ENCODE measurements at regions not wholly inside any gene's neighbourhood (a gene's known extent, or its start where the extent isn't known, plus 50 kb on each side); places are given as distances from the start of the nearest gene placed in this dataset.

DNA sequence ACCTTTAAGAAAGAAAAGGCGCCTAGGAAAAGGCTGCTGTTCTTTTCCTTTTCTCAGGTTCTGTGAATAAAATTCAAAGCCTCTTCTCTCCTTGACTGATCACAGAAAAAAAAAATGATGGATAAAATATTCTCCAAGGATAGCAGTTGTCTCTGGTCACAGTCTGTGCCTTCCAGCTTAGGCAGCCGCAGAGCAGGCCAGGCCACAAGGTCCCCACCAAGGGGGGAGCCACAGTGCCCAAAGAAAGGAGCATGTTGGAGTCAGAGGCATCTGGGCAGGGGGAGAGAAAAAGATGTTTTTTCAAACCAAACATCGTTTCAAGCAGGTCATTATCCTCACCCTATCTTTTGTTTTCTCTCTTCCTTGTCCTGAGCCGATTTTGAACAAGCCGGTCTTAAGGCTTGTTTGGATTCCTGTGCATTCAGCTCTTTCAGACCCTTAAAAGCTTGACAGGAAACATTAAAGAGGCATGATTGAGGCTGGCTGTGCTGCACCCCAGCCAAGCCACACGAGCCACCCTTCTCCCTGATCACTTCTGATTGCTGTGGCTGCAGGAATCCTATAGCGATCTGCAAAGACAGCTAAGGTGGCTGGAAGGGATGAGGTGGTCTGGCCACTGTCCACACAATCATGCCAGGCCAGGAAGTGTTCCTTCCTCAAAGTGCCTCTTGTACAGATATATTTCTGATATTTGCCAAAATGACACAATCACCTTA lies 284.6 kb upstream of the TLE4 start:
- no peak for DNase-seq
- Histone ChIP-seq H3K27ac (no peak overlapping the region), H3K9me3 (no peaks in the 10 kb centered on the region), H3K36me3 (no peaks in the 10 kb centered on the region), H3K4me3 (no peak overlapping the region), H3K4me1 (no peaks in the 10 kb centered on the region), H3K27me3 (no peaks in the 10 kb centered on the region)
- intact Hi-C loops (cut with DNase I; ENCODE audit: low total_unique reads) = no loop called here
- TF ChIP-seq, protein P1, sequence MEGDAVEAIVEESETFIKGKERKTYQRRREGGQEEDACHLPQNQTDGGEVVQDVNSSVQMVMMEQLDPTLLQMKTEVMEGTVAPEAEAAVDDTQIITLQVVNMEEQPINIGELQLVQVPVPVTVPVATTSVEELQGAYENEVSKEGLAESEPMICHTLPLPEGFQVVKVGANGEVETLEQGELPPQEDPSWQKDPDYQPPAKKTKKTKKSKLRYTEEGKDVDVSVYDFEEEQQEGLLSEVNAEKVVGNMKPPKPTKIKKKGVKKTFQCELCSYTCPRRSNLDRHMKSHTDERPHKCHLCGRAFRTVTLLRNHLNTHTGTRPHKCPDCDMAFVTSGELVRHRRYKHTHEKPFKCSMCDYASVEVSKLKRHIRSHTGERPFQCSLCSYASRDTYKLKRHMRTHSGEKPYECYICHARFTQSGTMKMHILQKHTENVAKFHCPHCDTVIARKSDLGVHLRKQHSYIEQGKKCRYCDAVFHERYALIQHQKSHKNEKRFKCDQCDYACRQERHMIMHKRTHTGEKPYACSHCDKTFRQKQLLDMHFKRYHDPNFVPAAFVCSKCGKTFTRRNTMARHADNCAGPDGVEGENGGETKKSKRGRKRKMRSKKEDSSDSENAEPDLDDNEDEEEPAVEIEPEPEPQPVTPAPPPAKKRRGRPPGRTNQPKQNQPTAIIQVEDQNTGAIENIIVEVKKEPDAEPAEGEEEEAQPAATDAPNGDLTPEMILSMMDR (IDR thresholded peaks at IDR 0.05) = no peak

- DNase-seq = no peak
Observed at GRCh38 chr9:79287708-79288290, 284.0 kb upstream of the TLE4 start.

GRCh38 chr9:79289856-79290255 lies 281.9 kb upstream of the TLE4 start:
- Histone ChIP-seq H3K9me3 (no peaks in the 10 kb centered on the region), H3K27me3 (no peaks in the 10 kb centered on the region), H3K27ac (no peak overlapping the region), H3K36me3 (no peaks in the 10 kb centered on the region), H3K4me1 (no peaks in the 10 kb centered on the region), H3K4me3 (no peak overlapping the region)
- TF ChIP-seq, protein P1 (IDR thresholded peaks at IDR 0.05) = no peak
- DNase-seq = no peak
- intact Hi-C loops (cut with DNase I; ENCODE audit: low total_unique reads) = no loop called here

More at GRCh38 chr9:79287708-79288290, 284.0 kb upstream of the TLE4 start:
- H3K27me3 ChIP-seq = no peaks in the 10 kb centered on the region
- H3K4me1 ChIP-seq = no peaks in the 10 kb centered on the region
- H3K36me3 ChIP-seq = no peaks in the 10 kb centered on the region
- intact Hi-C loops (cut with DNase I; ENCODE audit: low total_unique reads) = no loop called here
- TF ChIP-seq, protein P1 (IDR thresholded peaks at IDR 0.05) = no peak
- H3K27ac ChIP-seq = no peak overlapping the region
- H3K9me3 ChIP-seq = no peaks in the 10 kb centered on the region
- no peak overlapping the region for H3K4me3 ChIP-seq

- TF ChIP-seq, protein P1 (IDR thresholded peaks at IDR 0.05) = no peak
- Histone ChIP-seq H3K27me3 (no peaks in the 10 kb centered on the region), H3K4me3 (no peak overlapping the region), H3K27ac (no peak overlapping the region), H3K9me3 (no peaks in the 10 kb centered on the region), H3K36me3 (no peaks in the 10 kb centered on the region), H3K4me1 (no peaks in the 10 kb centered on the region)
- DNase-seq = no peak
- intact Hi-C loops (cut with DNase I; ENCODE audit: low total_unique reads) = no loop called here
Observed at GRCh38 chr9:79292731-79293280, 279.0 kb upstream of the TLE4 start.

GRCh38 chr9:79300068-79300467 lies 271.7 kb upstream of the TLE4 start:
- H3K4me3 ChIP-seq = no peak overlapping the region

More at GRCh38 chr9:79300068-79300467, 271.7 kb upstream of the TLE4 start:
- H3K4me1 ChIP-seq = no peaks in the 10 kb centered on the region
- intact Hi-C loops (cut with DNase I; ENCODE audit: low total_unique reads) = no loop called here
- H3K27ac ChIP-seq = no peak overlapping the region
- no peaks in the 10 kb centered on the region for H3K36me3 ChIP-seq
- DNase-seq = no peak
- peaks cover 0 to 3% of the 10 kb centered on the region in 2 donors for H3K27me3 ChIP-seq
- H3K9me3 ChIP-seq = no peaks in the 10 kb centered on the region
- TF ChIP-seq, protein P1 (IDR thresholded peaks at IDR 0.05) = no peak
